ENCODE measurements at regions not wholly inside any gene's neighbourhood (a gene's known extent, or its start where the extent isn't known, plus 50 kb on each side); places are given as distances from the start of the nearest gene placed in this dataset.
A peak's percentile ranks its signal among the peaks of the same experiment; 100 is the strongest.
"Not testable (repeated sequence)": the region's sequence is repeated elsewhere in the genome, so short reads cannot be mapped to it uniquely, and the experiment has no call there.

- no peak for DNase-seq
- Histone ChIP-seq H3K4me1 (no peaks in the 10 kb centered on the region), H3K4me3 (no peak overlapping the region), H3K27me3 (no peaks in the 10 kb centered on the region), H3K27ac (no peak overlapping the region), H3K9me3 (replicated peaks) (no peaks in the 10 kb centered on the region), H3K36me3 (no peaks in the 10 kb centered on the region)
Observed at GRCh38 chr21:38114717-38115333, 142.0 kb upstream of the KCNJ15 start.

- H3K4me3 ChIP-seq: no peak overlapping the region
- H3K36me3 ChIP-seq: no peaks in the 10 kb centered on the region
- no peaks in the 10 kb centered on the region for H3K9me3 ChIP-seq (replicated peaks)
- H3K27ac ChIP-seq: no peak overlapping the region
- H3K27me3 ChIP-seq: no peaks in the 10 kb centered on the region
- H3K4me1 ChIP-seq: no peaks in the 10 kb centered on the region
- no peak for DNase-seq
Observed at GRCh38 chr21:38115870-38116269, 140.9 kb upstream of the KCNJ15 start.

- no peaks in the 10 kb centered on the region for H3K9me3 ChIP-seq (replicated peaks)
- H3K4me3 ChIP-seq: no peak overlapping the region
- H3K4me1 ChIP-seq: no peaks in the 10 kb centered on the region
- no peaks in the 10 kb centered on the region for H3K27me3 ChIP-seq
- no peaks in the 10 kb centered on the region for H3K36me3 ChIP-seq
- no peak for DNase-seq
- H3K27ac ChIP-seq: no peak overlapping the region
Observed at GRCh38 chr21:38119793-38120192, 137.0 kb upstream of the KCNJ15 start.

GRCh38 chr21:38120679-38120983, 136.2 kb upstream of the KCNJ15 start:
- H3K9me3 ChIP-seq (replicated peaks); H3K36me3 ChIP-seq; H3K4me1 ChIP-seq; H3K27ac ChIP-seq; H3K27me3 ChIP-seq; DNase-seq: not testable (repeated sequence)
- peak overlapping the region; percentile 35 for H3K4me3 ChIP-seq

GRCh38 chr21:38120984-38121855, 135.6 kb upstream of the KCNJ15 start:
- Histone ChIP-seq H3K27ac (no peak overlapping the region), H3K4me1 (no peaks in the 10 kb centered on the region), H3K27me3 (no peaks in the 10 kb centered on the region), H3K4me3 (peak overlapping the region; percentile 35), H3K9me3 (replicated peaks) (no peaks in the 10 kb centered on the region), H3K36me3 (no peaks in the 10 kb centered on the region)
- DNase-seq: peak; percentile 33 to 35

- no peak for DNase-seq
- Histone ChIP-seq H3K9me3 (replicated peaks) (no peaks in the 10 kb centered on the region), H3K36me3 (no peaks in the 10 kb centered on the region), H3K27me3 (no peaks in the 10 kb centered on the region), H3K4me1 (no peaks in the 10 kb centered on the region), H3K27ac (no peak overlapping the region), H3K4me3 (peak overlapping the region; percentile 35; the same call in 1 of the 2 replicates)
Observed at GRCh38 chr21:38121888-38122720, 134.7 kb upstream of the KCNJ15 start.

GRCh38 chr21:38123626-38124025, 133.2 kb upstream of the KCNJ15 start:
- no peak for DNase-seq
- Histone ChIP-seq H3K4me3 (no peak overlapping the region), H3K36me3 (no peaks in the 10 kb centered on the region), H3K4me1 (no peaks in the 10 kb centered on the region), H3K9me3 (replicated peaks) (no peaks in the 10 kb centered on the region), H3K27ac (no peak overlapping the region), H3K27me3 (no peaks in the 10 kb centered on the region)

- Histone ChIP-seq H3K9me3 (replicated peaks) (no peaks in the 10 kb centered on the region), H3K4me3 (no peak overlapping the region), H3K27me3 (no peaks in the 10 kb centered on the region), H3K4me1 (no peaks in the 10 kb centered on the region), H3K36me3 (no peaks in the 10 kb centered on the region), H3K27ac (no peak overlapping the region)
- peak; percentile 58 to 71 for DNase-seq
Observed at GRCh38 chr21:38126666-38127303, 130.0 kb upstream of the KCNJ15 start.

GRCh38 chr21:38129711-38130110, 127.1 kb upstream of the KCNJ15 start:
- DNase-seq: no peak
- 0 out of 2 replicates have a peak, but pooled peaks cover 3% of the 10 kb centered on the region for H3K27me3 ChIP-seq
- H3K27ac ChIP-seq: no peak overlapping the region
- H3K4me1 ChIP-seq: no peaks in the 10 kb centered on the region
- no peaks in the 10 kb centered on the region for H3K36me3 ChIP-seq
- no peaks in the 10 kb centered on the region for H3K9me3 ChIP-seq (replicated peaks)
- H3K4me3 ChIP-seq: no peak overlapping the region

- Histone ChIP-seq H3K4me1 (no peaks in the 10 kb centered on the region), H3K9me3 (replicated peaks) (no peaks in the 10 kb centered on the region), H3K36me3 (no peaks in the 10 kb centered on the region), H3K27ac (no peak overlapping the region), H3K27me3 (0 out of 2 replicates have a peak, but pooled peaks cover 3% of the 10 kb centered on the region), H3K4me3 (no peak overlapping the region)
- DNase-seq: no peak
Observed at GRCh38 chr21:38133240-38133639, 123.6 kb upstream of the KCNJ15 start.

GRCh38 chr21:38134084-38134873, 122.5 kb upstream of the KCNJ15 start:
- no peaks in the 10 kb centered on the region for H3K9me3 ChIP-seq (replicated peaks)
- H3K4me3 ChIP-seq: no peak overlapping the region
- 0 out of 2 replicates have a peak, but pooled peaks cover 3% of the 10 kb centered on the region for H3K27me3 ChIP-seq
- no peaks in the 10 kb centered on the region for H3K36me3 ChIP-seq
- H3K4me1 ChIP-seq: peaks cover 4% of the 10 kb centered on the region
- DNase-seq: no peak
- H3K27ac ChIP-seq: no peak overlapping the region

- no peaks in the 10 kb centered on the region for H3K9me3 ChIP-seq (replicated peaks)
- no peaks in the 10 kb centered on the region for H3K36me3 ChIP-seq
- no peak overlapping the region for H3K4me3 ChIP-seq
- no peak overlapping the region for H3K27ac ChIP-seq
- H3K4me1 ChIP-seq: peaks cover 16% of the 10 kb centered on the region
- no peak for DNase-seq
- H3K27me3 ChIP-seq: 0 out of 2 replicates have a peak, but pooled peaks cover 3% of the 10 kb centered on the region
Observed at GRCh38 chr21:38136201-38136600, 120.6 kb upstream of the KCNJ15 start.

- H3K27me3 ChIP-seq: no peaks in the 10 kb centered on the region
- no peak overlapping the region for H3K4me3 ChIP-seq
- peak; percentile 39 to 57 for DNase-seq
- peaks cover 16% of the 10 kb centered on the region for H3K4me1 ChIP-seq
- H3K27ac ChIP-seq: peak overlapping the region; percentile 32
- H3K36me3 ChIP-seq: no peaks in the 10 kb centered on the region
- H3K9me3 ChIP-seq (replicated peaks): no peaks in the 10 kb centered on the region; the same call in 1 of the 2 replicates
Observed at GRCh38 chr21:38139380-38140168, 117.2 kb upstream of the KCNJ15 start.

All from SJCRH30 (cell line).